GM12878 (cell line): ENCODE measurements at regions not wholly inside any gene's neighbourhood (a gene's known extent, or its start where the extent isn't known, plus 50 kb on each side); places are given as distances from the start of the nearest gene placed in this dataset.

Experiments
- BHLHE40 ChIP-seq, 2 experiments: fragments of 450-650 bp in 1 of 2; IDR thresholded peaks; 2 replicates each; pipeline ENCODE4 v1.6.1; 2011 to 2017; ENCODE audit warnings: low read depth in 2 of 2, borderline replicate concordance in 1 of 2, improper control_type of control experiment in 1 of 2, low read length in 1 of 2, mild to moderate bottlenecking in 1 of 2
- ELK1 ChIP-seq: IDR thresholded peaks from 2 replicates; pipeline ENCODE4 v1.6.1; 2012; ENCODE audit warnings: low read depth, low read length, improper control_type of control experiment
- MXI1 ChIP-seq: fragments of 150-350 bp; IDR thresholded peaks from 2 replicates; pipeline ENCODE4 v1.6.1; 2011; ENCODE audit warnings: low read depth, mild to moderate bottlenecking, inconsistent platforms, low read length, improper control_type of control experiment
- PBX3 ChIP-seq: IDR thresholded peaks from 2 replicates; pipeline ENCODE4 v1.6.1; 2011; ENCODE audit warnings: mild to moderate bottlenecking, low read depth, low read length, moderate library complexity; ENCODE audit not compliant: insufficient replicate concordance
- POLR2A ChIP-seq: IDR thresholded peaks from 2 replicates; pipeline ENCODE4 v1.6.1; 2011; ENCODE audit warnings: low read depth, mild to moderate bottlenecking, low read length
- POLR2AphosphoS2 ChIP-seq: IDR thresholded peaks from 2 replicates; pipeline ENCODE4 v1.6.1; 2011; ENCODE audit warnings: low read depth, mild to moderate bottlenecking, low read length, improper control_type of control experiment, moderate library complexity
- RAD21 ChIP-seq: IDR thresholded peaks from 2 replicates; pipeline ENCODE4 v1.6.1; 2011; ENCODE audit warnings: mild to moderate bottlenecking, low read depth, low read length, moderate library complexity; ENCODE audit not compliant: insufficient read depth
- RFX5 ChIP-seq: IDR thresholded peaks from 2 replicates; pipeline ENCODE4 v1.6.1; 2011; ENCODE audit warnings: low read depth, low read length, improper control_type of control experiment
- RUNX3 ChIP-seq: IDR thresholded peaks from 2 replicates; pipeline ENCODE4 v1.6.1; 2012; ENCODE audit warnings: low read length, inconsistent platforms
- SUZ12 ChIP-seq: fragments of 200-600 bp; sonication (generic); IDR thresholded peaks from one replicate; pipeline ENCODE4 v1.6.1; 2018; ENCODE audit warnings: antibody characterized with exemption, mild to moderate bottlenecking; ENCODE audit not compliant: unreplicated experiment

GRCh38 chr2:21306235-21306634 lies 182.5 kb downstream of the TDRD15 start:
- TF ChIP-seq POLR2A (no peak), MXI1 (no peak), BHLHE40 (IDR thresholded peaks at IDR 0.05; ENCODE audit: borderline replicate concordance in 1 of 2, low read depth in 2 of 2, low read length in 1 of 2) (no peak), RUNX3 (no peak), POLR2AphosphoS2 (no peak), SUZ12 (no peak), RAD21 (no peak), ELK1 (no peak), PBX3 (no peak), RFX5 (no peak)
